ENCODE measurements at regions not wholly inside any gene's neighbourhood (a gene's known extent, or its start where the extent isn't known, plus 50 kb on each side); places are given as distances from the start of the nearest gene placed in this dataset.

DNA sequence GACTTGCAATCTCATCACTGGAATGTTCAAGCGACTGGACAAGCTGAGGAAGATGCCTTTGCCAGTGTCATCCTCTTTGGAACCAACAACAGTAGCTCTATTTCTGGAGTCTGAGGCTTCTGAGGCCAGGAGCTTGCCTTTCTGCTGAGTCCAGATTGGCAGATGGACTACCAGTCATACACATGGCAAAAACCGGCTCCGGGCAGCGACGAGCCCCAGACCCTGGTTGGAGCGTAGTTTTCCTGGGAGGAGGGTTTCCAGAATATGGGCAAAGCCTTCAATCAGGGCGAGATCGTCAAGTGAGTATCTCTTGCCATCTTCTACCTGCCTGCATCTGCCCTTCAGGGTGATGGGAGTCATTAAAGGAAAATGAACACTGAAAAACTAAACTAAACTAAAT, 807.9 kb downstream of the C4orf33 start:
- Mint-ChIP-seq H3K27me3 (no peaks in the 10 kb centered on the region), H3K9me3 (no peaks in the 10 kb centered on the region), H3K36me3 (no peaks in the 10 kb centered on the region), H3K4me3 (no peak overlapping the region), H3K4me1 (no peaks in the 10 kb centered on the region), H3K27ac (no peak overlapping the region)
- DNase-seq: no peak

GRCh38 chr4:129905256-129905655, 809.3 kb downstream of the C4orf33 start:
- no peaks in the 10 kb centered on the region for H3K36me3 Mint-ChIP-seq
- no peak overlapping the region for H3K27ac Mint-ChIP-seq
- H3K4me3 Mint-ChIP-seq: no peak overlapping the region
- H3K9me3 Mint-ChIP-seq: no peaks in the 10 kb centered on the region
- H3K27me3 Mint-ChIP-seq: no peaks in the 10 kb centered on the region
- no peak for DNase-seq
- no peaks in the 10 kb centered on the region for H3K4me1 Mint-ChIP-seq

- DNase-seq: no peak
- Mint-ChIP-seq H3K9me3 (no peaks in the 10 kb centered on the region), H3K4me3 (no peak overlapping the region), H3K27me3 (no peaks in the 10 kb centered on the region), H3K4me1 (no peaks in the 10 kb centered on the region), H3K27ac (no peak overlapping the region), H3K36me3 (no peaks in the 10 kb centered on the region)
Observed at GRCh38 chr4:129908117-129908516, 812.2 kb downstream of the C4orf33 start.

DNA sequence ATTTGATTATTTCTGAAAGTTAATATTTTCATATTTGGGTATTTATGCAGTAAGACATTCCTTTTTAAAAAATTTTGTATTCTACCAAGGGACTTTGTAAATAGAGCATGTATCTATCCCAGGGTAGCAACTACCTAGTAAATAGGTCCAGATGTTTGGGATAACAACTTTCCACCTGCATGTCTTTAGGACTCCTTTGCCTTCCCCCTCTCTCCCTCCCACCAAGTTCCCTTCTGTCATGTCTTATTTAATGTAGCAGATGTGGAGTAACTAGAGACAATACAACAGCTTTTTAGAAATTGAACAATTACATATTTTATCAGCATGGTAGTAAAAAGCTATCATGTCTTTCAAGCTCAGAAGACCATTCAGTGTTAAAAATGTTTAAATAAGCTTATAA, 821.0 kb downstream of the C4orf33 start:
- Mint-ChIP-seq H3K27ac (no peak overlapping the region), H3K27me3 (no peaks in the 10 kb centered on the region), H3K36me3 (no peaks in the 10 kb centered on the region), H3K4me1 (no peaks in the 10 kb centered on the region), H3K4me3 (no peak overlapping the region), H3K9me3 (peaks cover 1% of the 10 kb centered on the region)
- DNase-seq: no peak

DNA sequence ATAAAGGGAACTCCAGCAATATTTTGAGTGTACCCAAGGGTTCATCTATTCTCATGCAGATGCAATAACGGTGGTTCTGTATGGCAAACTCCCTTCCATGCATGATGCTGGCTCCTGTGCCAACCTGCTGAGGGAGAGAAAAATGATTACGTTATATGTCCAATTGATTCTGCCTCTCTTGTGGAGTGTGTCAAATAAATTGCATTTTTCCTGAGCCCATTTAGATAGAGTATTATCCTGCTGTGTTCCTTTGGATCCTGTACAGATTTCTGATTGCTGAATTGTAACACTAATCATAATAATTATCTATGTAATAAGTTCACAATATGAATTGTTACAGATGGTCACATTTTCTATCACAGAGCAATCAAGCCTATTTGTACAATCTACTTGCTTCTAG, 821.7 kb downstream of the C4orf33 start:
- Mint-ChIP-seq H3K4me3 (no peak overlapping the region), H3K9me3 (peaks cover 1% of the 10 kb centered on the region), H3K27ac (no peak overlapping the region), H3K27me3 (no peaks in the 10 kb centered on the region), H3K36me3 (no peaks in the 10 kb centered on the region), H3K4me1 (no peaks in the 10 kb centered on the region)
- DNase-seq: no peak

DNA sequence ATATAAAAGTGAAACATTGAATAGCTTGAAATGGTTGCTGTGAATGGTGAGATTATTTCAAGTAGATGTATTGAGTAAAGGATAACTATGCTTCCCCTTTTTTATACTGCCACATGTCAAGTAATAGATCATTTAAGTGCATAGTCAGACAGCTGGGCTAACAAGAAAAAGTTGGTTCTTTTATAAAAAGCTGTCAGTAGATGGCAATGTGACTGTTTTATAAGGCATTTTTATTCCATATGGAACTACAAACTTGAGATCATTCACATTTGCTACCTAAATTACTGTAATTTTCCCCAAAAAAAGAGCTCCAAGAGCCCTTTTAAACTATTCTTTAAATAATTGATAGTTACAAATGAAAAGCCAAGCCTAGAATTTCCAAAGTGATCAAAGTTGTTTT, 831.0 kb downstream of the C4orf33 start:
- Mint-ChIP-seq H3K36me3 (no peaks in the 10 kb centered on the region), H3K27ac (no peak overlapping the region), H3K9me3 (no peaks in the 10 kb centered on the region), H3K27me3 (no peaks in the 10 kb centered on the region), H3K4me3 (no peak overlapping the region), H3K4me1 (no peaks in the 10 kb centered on the region)
- no peak for DNase-seq

DNA sequence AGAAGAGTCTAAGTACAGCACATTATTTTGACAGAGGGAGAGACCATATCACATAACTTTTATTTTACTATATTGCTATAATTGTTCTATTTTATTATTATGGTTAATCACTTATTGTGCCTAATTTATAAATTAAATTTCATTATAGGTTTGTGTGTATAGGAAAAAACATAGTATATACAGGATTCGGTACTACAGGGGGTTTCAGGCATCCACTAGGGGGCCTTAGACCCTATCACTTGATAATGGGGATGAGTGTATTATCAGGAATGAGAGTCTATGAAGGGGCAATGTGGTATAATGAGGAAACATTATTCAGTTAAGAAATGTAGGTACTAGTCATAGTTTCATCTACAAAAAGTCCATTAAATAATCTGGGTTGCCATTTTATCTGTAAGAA, 833.1 kb downstream of the C4orf33 start:
- no peak for DNase-seq
- Mint-ChIP-seq H3K9me3 (no peaks in the 10 kb centered on the region), H3K27ac (no peak overlapping the region), H3K4me3 (no peak overlapping the region), H3K27me3 (no peaks in the 10 kb centered on the region), H3K36me3 (no peaks in the 10 kb centered on the region), H3K4me1 (no peaks in the 10 kb centered on the region)

DNA sequence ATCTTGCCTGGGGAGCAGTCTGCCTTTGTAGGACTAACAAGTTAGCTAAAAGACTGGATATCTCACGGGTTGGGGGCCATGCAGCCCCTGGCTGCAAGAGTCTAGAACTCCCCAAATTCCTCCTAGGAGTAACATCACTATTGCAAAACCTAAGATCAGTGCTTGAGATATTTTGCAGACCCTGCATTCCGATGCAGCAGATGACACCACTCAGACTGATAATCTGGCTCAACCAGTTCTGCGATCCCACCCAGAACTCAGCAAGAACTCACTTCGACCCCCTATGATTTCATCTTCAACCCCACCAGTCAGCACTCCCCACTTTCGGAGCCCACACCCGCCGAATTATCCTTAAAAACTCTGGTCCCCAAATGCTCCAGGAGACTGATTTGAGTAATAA, 834.0 kb downstream of the C4orf33 start:
- Mint-ChIP-seq H3K27me3 (no peaks in the 10 kb centered on the region), H3K27ac (no peak overlapping the region), H3K4me1 (no peaks in the 10 kb centered on the region)

GRCh38 chr4:129950217-129950616, 854.3 kb downstream of the C4orf33 start:
- Mint-ChIP-seq H3K27me3 (no peaks in the 10 kb centered on the region), H3K36me3 (no peaks in the 10 kb centered on the region), H3K4me1 (no peaks in the 10 kb centered on the region), H3K4me3 (no peak overlapping the region), H3K27ac (no peak overlapping the region), H3K9me3 (no peaks in the 10 kb centered on the region)
- no peak for DNase-seq

More for the DNA sequence above, 834.0 kb downstream of the C4orf33 start:
- DNase-seq: no peak
- Mint-ChIP-seq H3K4me3 (no peak overlapping the region), H3K36me3 (no peaks in the 10 kb centered on the region), H3K9me3 (no peaks in the 10 kb centered on the region)

DNA sequence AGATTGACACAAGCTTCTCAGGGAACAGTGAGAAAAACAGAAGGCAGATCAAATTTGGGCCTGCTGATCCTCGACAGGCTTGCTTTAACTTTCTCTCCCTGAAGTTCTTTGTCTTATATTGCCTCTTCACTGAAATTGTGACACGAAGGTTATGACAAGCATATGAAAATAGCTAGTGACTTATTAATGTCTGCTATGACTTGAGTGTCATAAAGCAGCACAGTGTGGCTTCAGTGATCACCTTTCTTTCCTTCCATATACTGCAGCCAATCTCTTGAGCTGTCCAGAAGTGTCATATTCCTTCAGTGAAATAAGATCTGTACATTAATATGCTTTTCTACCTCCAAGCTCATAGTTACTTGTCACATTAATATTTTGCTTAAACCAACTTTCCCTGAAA, 870.2 kb downstream of the C4orf33 start:
- H3K4me1 Mint-ChIP-seq: no peaks in the 10 kb centered on the region
- H3K9me3 Mint-ChIP-seq: peaks cover 1% of the 10 kb centered on the region
- DNase-seq: no peak
- no peaks in the 10 kb centered on the region for H3K27me3 Mint-ChIP-seq
- H3K36me3 Mint-ChIP-seq: no peaks in the 10 kb centered on the region
- H3K27ac Mint-ChIP-seq: no peak overlapping the region
- H3K4me3 Mint-ChIP-seq: no peak overlapping the region

- H3K9me3 Mint-ChIP-seq: peaks cover 1% of the 10 kb centered on the region
- no peaks in the 10 kb centered on the region for H3K27me3 Mint-ChIP-seq
- H3K27ac Mint-ChIP-seq: no peak overlapping the region
- DNase-seq: no peak
- no peaks in the 10 kb centered on the region for H3K4me1 Mint-ChIP-seq
- H3K4me3 Mint-ChIP-seq: no peak overlapping the region
- H3K36me3 Mint-ChIP-seq: no peaks in the 10 kb centered on the region
Observed at GRCh38 chr4:129968366-129968765, 872.4 kb downstream of the C4orf33 start.

- Mint-ChIP-seq H3K4me3 (no peak overlapping the region), H3K9me3 (peaks cover 1% of the 10 kb centered on the region), H3K4me1 (no peaks in the 10 kb centered on the region), H3K27ac (no peak overlapping the region), H3K36me3 (no peaks in the 10 kb centered on the region), H3K27me3 (no peaks in the 10 kb centered on the region)
- DNase-seq: no peak
Observed at GRCh38 chr4:129968778-129969177, 872.8 kb downstream of the C4orf33 start.

- Mint-ChIP-seq H3K36me3 (no peaks in the 10 kb centered on the region), H3K27me3 (no peaks in the 10 kb centered on the region), H3K4me1 (no peaks in the 10 kb centered on the region), H3K4me3 (no peak overlapping the region), H3K27ac (no peak overlapping the region), H3K9me3 (peaks cover 1% of the 10 kb centered on the region)
- DNase-seq: no peak
Observed at GRCh38 chr4:129970801-129971200, 874.8 kb downstream of the C4orf33 start.

DNA sequence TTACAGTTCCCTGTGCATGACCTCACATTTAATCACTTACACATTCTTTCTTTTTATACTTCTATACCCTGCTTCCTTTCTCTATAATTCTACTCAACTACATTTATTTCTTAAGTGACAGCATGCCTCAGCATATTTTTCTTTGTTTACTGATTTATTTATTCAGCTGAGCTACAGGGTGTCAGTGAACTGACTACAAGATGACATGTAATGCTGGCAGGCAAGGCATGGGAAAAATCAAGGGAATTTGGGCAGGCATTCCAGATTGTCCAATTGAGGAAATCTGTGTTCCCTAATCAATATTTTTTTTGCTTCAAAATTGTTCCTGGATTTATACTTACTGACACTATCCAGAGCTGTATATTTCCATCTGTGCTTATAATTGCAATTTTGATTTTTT, 875.5 kb downstream of the C4orf33 start:
- DNase-seq: no peak
- H3K4me1 Mint-ChIP-seq: no peaks in the 10 kb centered on the region
- H3K27me3 Mint-ChIP-seq: no peaks in the 10 kb centered on the region
- no peak overlapping the region for H3K27ac Mint-ChIP-seq
- no peak overlapping the region for H3K4me3 Mint-ChIP-seq
- peaks cover 1% of the 10 kb centered on the region for H3K9me3 Mint-ChIP-seq
- no peaks in the 10 kb centered on the region for H3K36me3 Mint-ChIP-seq

DNA sequence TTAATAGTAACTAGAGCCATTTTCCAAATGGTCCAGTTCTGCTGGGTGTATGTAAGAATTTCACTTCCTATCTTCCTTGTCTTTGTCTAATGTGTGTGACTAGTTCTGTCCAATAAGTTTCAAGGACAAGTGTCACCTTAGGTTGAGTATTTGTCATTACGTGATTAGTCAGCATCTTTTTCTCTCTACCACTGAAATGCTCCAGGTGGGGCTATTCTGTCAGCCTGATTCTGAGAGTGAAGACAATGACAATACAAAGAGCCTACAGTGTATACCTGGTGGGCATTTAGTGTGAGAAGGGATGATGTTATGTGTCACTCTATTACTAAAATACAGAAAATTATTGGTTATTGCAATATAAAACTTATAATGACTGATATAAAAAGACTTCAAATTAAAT, 876.3 kb downstream of the C4orf33 start:
- DNase-seq: no peak

GRCh38 chr4:129974730-129975129, 878.8 kb downstream of the C4orf33 start:
- H3K27me3 Mint-ChIP-seq: no peaks in the 10 kb centered on the region
- H3K27ac Mint-ChIP-seq: no peak overlapping the region
- H3K36me3 Mint-ChIP-seq: no peaks in the 10 kb centered on the region
- no peaks in the 10 kb centered on the region for H3K4me1 Mint-ChIP-seq
- DNase-seq: no peak
- H3K4me3 Mint-ChIP-seq: no peak overlapping the region
- H3K9me3 Mint-ChIP-seq: peaks cover 1% of the 10 kb centered on the region

More for the DNA sequence above, 876.3 kb downstream of the C4orf33 start:
- Mint-ChIP-seq H3K27ac (no peak overlapping the region), H3K27me3 (no peaks in the 10 kb centered on the region), H3K9me3 (peaks cover 1% of the 10 kb centered on the region), H3K4me1 (no peaks in the 10 kb centered on the region), H3K36me3 (no peaks in the 10 kb centered on the region), H3K4me3 (no peak overlapping the region)

GRCh38 chr4:129978315-129978714, 882.4 kb downstream of the C4orf33 start:
- Mint-ChIP-seq H3K4me1 (no peaks in the 10 kb centered on the region), H3K27ac (no peak overlapping the region), H3K9me3 (no peaks in the 10 kb centered on the region), H3K36me3 (no peaks in the 10 kb centered on the region), H3K27me3 (no peaks in the 10 kb centered on the region), H3K4me3 (no peak overlapping the region)
- DNase-seq: no peak
